ENCODE measurements at regions not wholly inside any gene's neighbourhood (a gene's known extent, or its start where the extent isn't known, plus 50 kb on each side); places are given as distances from the start of the nearest gene placed in this dataset.

- TF ChIP-seq CTCF (IDR thresholded peaks at IDR 0.05; ENCODE audit: extremely low read depth, insufficient read depth, missing control alignments) = no peak
- in situ Hi-C loops (cut with MboI; ENCODE audit: low pct_unique_long_range_greater_than_20kb, low sequenced_read_pairs, unreplicated experiment) = no loop called here
- DNase-seq (ENCODE audit: low spot score) = no peak
These were observed 393.8 kb downstream of the SNAPC1 start for GRCh38 chr14:62156052-62156451.

- no peak for TF ChIP-seq CTCF (IDR thresholded peaks at IDR 0.05; ENCODE audit: extremely low read depth, insufficient read depth, missing control alignments)
- in situ Hi-C loops (cut with MboI; ENCODE audit: low pct_unique_long_range_greater_than_20kb, low sequenced_read_pairs, unreplicated experiment) = no loop called here
- no peak for DNase-seq (ENCODE audit: low spot score)
These were observed 396.6 kb downstream of the SNAPC1 start for GRCh38 chr14:62158779-62159178.

GRCh38 chr14:62159314-62159713 lies 397.1 kb downstream of the SNAPC1 start:
- in situ Hi-C loops (cut with MboI; ENCODE audit: low pct_unique_long_range_greater_than_20kb, low sequenced_read_pairs, unreplicated experiment) = no loop called here
- no peak for TF ChIP-seq CTCF (IDR thresholded peaks at IDR 0.05; ENCODE audit: extremely low read depth, insufficient read depth, missing control alignments)
- DNase-seq (ENCODE audit: low spot score) = no peak

GRCh38 chr14:62162998-62163589 lies 400.9 kb downstream of the SNAPC1 start:
- peak; percentile 78 for TF ChIP-seq CTCF (IDR thresholded peaks at IDR 0.05; ENCODE audit: extremely low read depth, insufficient read depth, missing control alignments)
- in situ Hi-C loops (cut with MboI; ENCODE audit: low pct_unique_long_range_greater_than_20kb, low sequenced_read_pairs, unreplicated experiment) = no loop called here
- DNase-seq (ENCODE audit: low spot score) = peak; percentile 36

- in situ Hi-C loops (cut with MboI; ENCODE audit: low pct_unique_long_range_greater_than_20kb, low sequenced_read_pairs, unreplicated experiment) = no loop called here
- no peak for DNase-seq (ENCODE audit: low spot score)
- no peak for TF ChIP-seq CTCF (IDR thresholded peaks at IDR 0.05; ENCODE audit: extremely low read depth, insufficient read depth, missing control alignments)
These were observed 406.4 kb downstream of the SNAPC1 start for GRCh38 chr14:62168564-62169155.

GRCh38 chr14:62179367-62180018 lies 417.3 kb downstream of the SNAPC1 start:
- peak; percentile 69 for TF ChIP-seq CTCF (IDR thresholded peaks at IDR 0.05; ENCODE audit: extremely low read depth, insufficient read depth, missing control alignments)
- peak; percentile 23 for DNase-seq (ENCODE audit: low spot score)
- in situ Hi-C loops (cut with MboI; ENCODE audit: low pct_unique_long_range_greater_than_20kb, low sequenced_read_pairs, unreplicated experiment) = loop anchor here (10.0 to 25.0 kb wide), 2 partner anchors 858 to 1095 kb away; partner anchors contain the start of gene KCNH5

All from GM13977 (cell line).